Hematopoietic multipotent progenitor cell treated with erythropoietin and hydrocortisone succinate and interleukin-3 and kit ligand, for 6 days (in vitro differentiated cells): ENCODE measurements at regions not wholly inside any gene's neighbourhood (a gene's known extent, or its start where the extent isn't known, plus 50 kb on each side); places are given as distances from the start of the nearest gene placed in this dataset.

Experiments
- DNase-seq: peaks from one replicate; pipeline ENCODE4 v3.0.0-alpha.2; 2015

- DNase-seq: no peak
Observed at GRCh38 chr10:117933036-117933435, 113.7 kb downstream of the RAB11FIP2 start.

GRCh38 chr10:117934477-117934876 is 112.3 kb downstream of the RAB11FIP2 start:
- DNase-seq: no peak

- no peak for DNase-seq
Observed at GRCh38 chr10:117936141-117936540, 110.6 kb downstream of the RAB11FIP2 start.

GRCh38 chr10:117936566-117936965 is 110.2 kb downstream of the RAB11FIP2 start:
- DNase-seq: no peak

GRCh38 chr10:117936976-117937375 is 109.8 kb downstream of the RAB11FIP2 start:
- no peak for DNase-seq

- DNase-seq: no peak
Observed at GRCh38 chr10:117938104-117938503, 108.6 kb downstream of the RAB11FIP2 start.

GRCh38 chr10:117942226-117942625 is 104.5 kb downstream of the RAB11FIP2 start:
- no peak for DNase-seq

GRCh38 chr10:117944676-117945447 is 101.9 kb downstream of the RAB11FIP2 start:
- DNase-seq: no peak

- DNase-seq: no peak
Observed at GRCh38 chr10:117945651-117946050, 101.1 kb downstream of the RAB11FIP2 start.

- no peak for DNase-seq
Observed at GRCh38 chr10:117946525-117947070, 100.1 kb downstream of the RAB11FIP2 start.

- no peak for DNase-seq
Observed at GRCh38 chr10:117948493-117948892, 98.2 kb downstream of the RAB11FIP2 start.

GRCh38 chr10:117950408-117950807 is 96.3 kb downstream of the RAB11FIP2 start:
- DNase-seq: no peak
